ENCODE measurements at regions not wholly inside any gene's neighbourhood (a gene's known extent, or its start where the extent isn't known, plus 50 kb on each side); places are given as distances from the start of the nearest gene placed in this dataset.

DNA sequence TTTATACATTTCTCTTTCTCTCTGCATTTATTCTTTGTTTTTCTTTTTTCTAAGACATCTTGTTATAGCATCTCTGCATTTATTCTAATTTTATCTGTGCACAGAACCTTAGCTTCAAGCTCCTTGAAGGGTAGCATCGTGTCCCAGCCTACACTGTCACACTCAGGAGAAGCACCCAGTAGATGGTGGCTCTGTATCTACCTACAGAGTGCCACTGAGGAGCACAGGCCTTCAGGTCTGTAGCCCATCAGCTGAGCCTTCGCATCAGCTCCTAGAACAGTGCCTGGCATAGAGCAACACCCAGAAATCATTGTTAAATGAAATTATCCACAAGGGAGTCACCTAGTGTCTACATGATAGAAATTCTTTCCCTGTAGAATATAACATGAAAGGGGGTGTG is 203.0 kb upstream of the KLF14 start:
- DNase-seq (no peak), ATAC-seq (ENCODE audit: poor library complexity) (no peak)
- Mint-ChIP-seq H3K9me3 (no peaks in the 10 kb centered on the region), H3K27ac (peak overlapping the region; percentile 80), H3K36me3 (ENCODE audit: low read depth) (peaks cover 90% of the 10 kb centered on the region), H3K4me3 (peak overlapping the region; percentile 5), H3K4me1 (ENCODE audit: low read depth) (peaks cover 95% of the 10 kb centered on the region), H3K27me3 (no peaks in the 10 kb centered on the region)
- Histone ChIP-seq H3K27me3 (ENCODE audit: control insufficient read depth in 1 of 2, insufficient read depth in 2 of 2, low read length in 2 of 2) (no peaks in the 10 kb centered on the region), H3K36me3 (ENCODE audit: insufficient read depth, low read length) (peaks cover 56% of the 10 kb centered on the region), H3K9me3 (ENCODE audit: control insufficient read depth in 1 of 2, insufficient read depth in 1 of 2, low read length in 2 of 2) (no peaks in the 10 kb centered on the region), H3K4me3 (ENCODE audit: low read length) (no peak overlapping the region), H3K27ac (ENCODE audit: low read depth in 1 of 2, low read length in 2 of 2) (peak overlapping the region in 1 of 2 donors; percentile 87), H3K4me1 (ENCODE audit: insufficient read depth, low read length) (peaks cover 62% of the 10 kb centered on the region)
- ChIA-PET CTCF (interaction anchor here (1.7 to 4.0 kb wide), 2 partner anchors 40 to 46 kb away, joined by 4 to 21 read pairs; no protein-coding TSS in a partner anchor), POLR2A (interaction anchor here (0.5 to 2.4 kb wide), 5 partner anchors 10 to 103 kb away, joined by 3 to 7 read pairs (median 5); no protein-coding TSS in a partner anchor)
- intact Hi-C loops (cut with DNase I, micrococcal nuclease): no loop called here
- TF ChIP-seq, protein P1, sequence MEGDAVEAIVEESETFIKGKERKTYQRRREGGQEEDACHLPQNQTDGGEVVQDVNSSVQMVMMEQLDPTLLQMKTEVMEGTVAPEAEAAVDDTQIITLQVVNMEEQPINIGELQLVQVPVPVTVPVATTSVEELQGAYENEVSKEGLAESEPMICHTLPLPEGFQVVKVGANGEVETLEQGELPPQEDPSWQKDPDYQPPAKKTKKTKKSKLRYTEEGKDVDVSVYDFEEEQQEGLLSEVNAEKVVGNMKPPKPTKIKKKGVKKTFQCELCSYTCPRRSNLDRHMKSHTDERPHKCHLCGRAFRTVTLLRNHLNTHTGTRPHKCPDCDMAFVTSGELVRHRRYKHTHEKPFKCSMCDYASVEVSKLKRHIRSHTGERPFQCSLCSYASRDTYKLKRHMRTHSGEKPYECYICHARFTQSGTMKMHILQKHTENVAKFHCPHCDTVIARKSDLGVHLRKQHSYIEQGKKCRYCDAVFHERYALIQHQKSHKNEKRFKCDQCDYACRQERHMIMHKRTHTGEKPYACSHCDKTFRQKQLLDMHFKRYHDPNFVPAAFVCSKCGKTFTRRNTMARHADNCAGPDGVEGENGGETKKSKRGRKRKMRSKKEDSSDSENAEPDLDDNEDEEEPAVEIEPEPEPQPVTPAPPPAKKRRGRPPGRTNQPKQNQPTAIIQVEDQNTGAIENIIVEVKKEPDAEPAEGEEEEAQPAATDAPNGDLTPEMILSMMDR (IDR thresholded peaks at IDR 0.05): no peak

DNA sequence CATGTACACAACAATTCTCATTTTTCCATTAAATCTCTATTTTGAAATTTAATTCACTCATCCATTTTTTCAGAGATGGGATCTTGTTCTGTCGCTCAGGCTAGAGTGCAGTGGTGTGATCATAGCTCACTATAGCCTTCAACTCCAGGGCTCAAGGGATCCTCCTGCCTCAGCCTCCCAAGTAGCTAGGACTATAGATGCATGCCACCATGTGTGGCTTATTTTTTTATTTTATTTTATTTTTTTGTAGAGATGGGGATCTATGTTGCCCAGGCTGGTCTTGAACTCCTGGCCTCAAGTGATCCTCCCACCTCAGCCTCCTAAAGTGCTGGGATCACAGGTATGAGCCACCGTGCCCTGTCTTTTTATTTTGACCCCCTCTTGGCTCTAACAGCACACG is 203.8 kb upstream of the KLF14 start:
- Mint-ChIP-seq H3K9me3 (no peaks in the 10 kb centered on the region), H3K4me3 (peak overlapping the region; percentile 69)
- H3K36me3 ChIP-seq (ENCODE audit: insufficient read depth, low read length): peaks cover 53% of the 10 kb centered on the region

DNA sequence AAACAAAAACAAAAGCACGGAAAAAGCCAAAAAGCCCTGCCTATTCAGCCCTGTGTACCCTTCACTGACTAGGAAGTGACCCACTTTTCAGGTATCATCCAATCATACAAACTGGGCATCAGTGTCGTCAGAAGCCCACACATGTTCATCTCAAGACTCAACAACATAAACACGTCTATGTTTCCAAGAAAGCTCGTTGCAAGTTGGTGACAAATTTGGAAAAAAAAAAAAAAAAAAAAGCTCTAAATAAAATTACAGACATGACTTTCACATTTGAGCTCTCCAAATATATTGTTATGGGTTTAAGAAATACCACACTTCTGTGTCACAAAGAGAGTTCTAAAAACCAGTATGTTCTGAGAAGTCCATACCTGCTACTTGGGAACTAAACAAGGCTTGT is 204.7 kb upstream of the KLF14 start:
- TF ChIP-seq, protein P1 (IDR thresholded peaks at IDR 0.05): no peak
- Histone ChIP-seq H3K4me3 (ENCODE audit: low read length) (peak overlapping the region; percentile 64), H3K4me1 (ENCODE audit: insufficient read depth, low read length) (peaks cover 56% of the 10 kb centered on the region), H3K36me3 (ENCODE audit: insufficient read depth, low read length) (peaks cover 45% of the 10 kb centered on the region), H3K27ac (ENCODE audit: low read depth in 1 of 2, low read length in 2 of 2) (peak overlapping the region; percentile 53 to 87), H3K27me3 (ENCODE audit: control insufficient read depth in 1 of 2, insufficient read depth in 2 of 2, low read length in 2 of 2) (no peaks in the 10 kb centered on the region), H3K9me3 (ENCODE audit: control insufficient read depth in 1 of 2, insufficient read depth in 1 of 2, low read length in 2 of 2) (no peaks in the 10 kb centered on the region)
- ATAC-seq (ENCODE audit: poor library complexity) (peak; percentile 75), DNase-seq (peak in 4 of 14 experiments; percentile 43 to 90 (median 84))
- H3K36me3 Mint-ChIP-seq (ENCODE audit: low read depth): peaks cover 92% of the 10 kb centered on the region
- H3K27me3 Mint-ChIP-seq: no peaks in the 10 kb centered on the region
- peak overlapping the region; percentile 98 for H3K27ac Mint-ChIP-seq
- POLR2A ChIA-PET: interaction anchor here (0.6 to 2.4 kb wide), 10 partner anchors 9 to 101 kb away, joined by 3 to 7 read pairs (median 4); no protein-coding TSS in a partner anchor
- peaks cover 95% of the 10 kb centered on the region for H3K4me1 Mint-ChIP-seq (ENCODE audit: low read depth)
- no peaks in the 10 kb centered on the region for H3K9me3 Mint-ChIP-seq
- intact Hi-C loops (cut with DNase I, micrococcal nuclease): no loop called here
- H3K4me3 Mint-ChIP-seq: peak overlapping the region; percentile 69
- CTCF ChIA-PET: interaction anchor here (0.6 to 4.0 kb wide), 10 partner anchors 9 to 410 kb away, joined by 3 to 21 read pairs (median 3); no protein-coding TSS in a partner anchor

More for the DNA sequence above, 203.8 kb upstream of the KLF14 start:
- H3K27ac Mint-ChIP-seq: peak overlapping the region; percentile 98
- H3K36me3 Mint-ChIP-seq (ENCODE audit: low read depth): peaks cover 92% of the 10 kb centered on the region
- ATAC-seq (ENCODE audit: poor library complexity): no peak
- H3K9me3 ChIP-seq (ENCODE audit: control insufficient read depth in 1 of 2, insufficient read depth in 1 of 2, low read length in 2 of 2): no peaks in the 10 kb centered on the region
- no peak for DNase-seq
- H3K4me1 ChIP-seq (ENCODE audit: insufficient read depth, low read length): peaks cover 59% of the 10 kb centered on the region
- TF ChIP-seq, protein P1 (IDR thresholded peaks at IDR 0.05): no peak
- ChIA-PET POLR2A (interaction anchor here (1.2 to 2.4 kb wide), 6 partner anchors 8 to 102 kb away, joined by 3 to 7 read pairs (median 6); no protein-coding TSS in a partner anchor), CTCF (interaction anchor here (1.0 to 4.0 kb wide), 4 partner anchors 10 to 44 kb away, joined by 3 to 21 read pairs (median 4); no protein-coding TSS in a partner anchor)
- no peaks in the 10 kb centered on the region for H3K27me3 ChIP-seq (ENCODE audit: control insufficient read depth in 1 of 2, insufficient read depth in 2 of 2, low read length in 2 of 2)
- peaks cover 95% of the 10 kb centered on the region for H3K4me1 Mint-ChIP-seq (ENCODE audit: low read depth)
- no peak overlapping the region for H3K4me3 ChIP-seq (ENCODE audit: low read length)
- intact Hi-C loops (cut with DNase I, micrococcal nuclease): no loop called here
- H3K27me3 Mint-ChIP-seq: no peaks in the 10 kb centered on the region
- H3K27ac ChIP-seq (ENCODE audit: low read depth in 1 of 2, low read length in 2 of 2): peak overlapping the region; percentile 53 to 87
